Inferior parietal cortex (tissue), 1 donor: ENCODE measurements at regions not wholly inside any gene's neighbourhood (a gene's known extent, or its start where the extent isn't known, plus 50 kb on each side); places are given as distances from the start of the nearest gene placed in this dataset.
"Not testable (repeated sequence)": the region's sequence is repeated elsewhere in the genome, so short reads cannot be mapped to it uniquely, and the experiment has no call there.

Source experiments
- DNase-seq: peaks from one replicate; pipeline ENCODE4 v3.0.0-alpha.2; 2016; ENCODE audit errors: extremely low spot score

GRCh38 chr2:225765820-225766219 lies 366.3 kb downstream of the NYAP2 start:
- peak; percentile 6 for DNase-seq

GRCh38 chr2:225764346-225764745 lies 364.8 kb downstream of the NYAP2 start:
- DNase-seq, result no peak

- DNase-seq, result no peak
Measured at GRCh38 chr2:225763711-225764110, 364.2 kb downstream of the NYAP2 start.

- DNase-seq, result no peak
Measured at GRCh38 chr2:225761396-225761795, 361.9 kb downstream of the NYAP2 start.

GRCh38 chr2:225757248-225757647 lies 357.7 kb downstream of the NYAP2 start:
- no peak for DNase-seq

GRCh38 chr2:225756198-225756597 lies 356.7 kb downstream of the NYAP2 start:
- DNase-seq, result no peak

GRCh38 chr2:225748609-225749008 lies 349.1 kb downstream of the NYAP2 start:
- DNase-seq, result no peak

- not testable (repeated sequence) for DNase-seq
Measured at GRCh38 chr2:225743996-225744395, 344.5 kb downstream of the NYAP2 start.

- DNase-seq, result no peak
Measured at GRCh38 chr2:225742487-225742886, 343.0 kb downstream of the NYAP2 start.

- DNase-seq, result no peak
Measured at GRCh38 chr2:225740086-225740485, 340.6 kb downstream of the NYAP2 start.

GRCh38 chr2:225739328-225739727 lies 339.8 kb downstream of the NYAP2 start:
- DNase-seq, result no peak

- DNase-seq, result no peak
Measured at GRCh38 chr2:225738735-225739134, 339.2 kb downstream of the NYAP2 start.

GRCh38 chr2:225737556-225737955 lies 338.0 kb downstream of the NYAP2 start:
- DNase-seq, result no peak

- DNase-seq, result peak; percentile 66
Measured at GRCh38 chr2:225735844-225736243, 336.3 kb downstream of the NYAP2 start.

- no peak for DNase-seq
Measured at GRCh38 chr2:225725726-225726125, 326.2 kb downstream of the NYAP2 start.
